Inferior parietal cortex (tissue), 1 donor: ENCODE measurements at regions not wholly inside any gene's neighbourhood (a gene's known extent, or its start where the extent isn't known, plus 50 kb on each side); places are given as distances from the start of the nearest gene placed in this dataset.
"Not testable (repeated sequence)": the region's sequence is repeated elsewhere in the genome, so short reads cannot be mapped to it uniquely, and the experiment has no call there.

ENCODE experiments used
- DNase-seq: peaks from one replicate; pipeline ENCODE4 v3.0.0-alpha.2; 2016; ENCODE audit errors: extremely low spot score

GRCh38 chr1:143905214-143906179, 66.3 kb downstream of the FAM72C start:
- DNase-seq: peak; percentile 1

GRCh38 chr1:143904622-143904979, 67.2 kb downstream of the FAM72C start:
- DNase-seq: not testable (repeated sequence)

- DNase-seq: peak; percentile 13
These were observed 67.7 kb downstream of the FAM72C start for GRCh38 chr1:143903899-143904621.

GRCh38 chr1:143896377-143896776, 75.4 kb downstream of the FAM72C start:
- DNase-seq: not testable (repeated sequence)

GRCh38 chr1:143884932-143885574, 86.7 kb downstream of the FAM72C start:
- DNase-seq: peak; percentile 9

GRCh38 chr1:143884532-143884931, 87.3 kb downstream of the FAM72C start:
- DNase-seq: not testable (repeated sequence)

GRCh38 chr1:143879757-143880536, 91.8 kb downstream of the FAM72C start:
- not testable (repeated sequence) for DNase-seq

GRCh38 chr1:143875947-143876346, 95.8 kb downstream of the FAM72C start:
- DNase-seq: not testable (repeated sequence)

GRCh38 chr1:143874625-143875024, 97.2 kb downstream of the FAM72C start:
- not testable (repeated sequence) for DNase-seq

GRCh38 chr1:143873650-143874049, 98.1 kb downstream of the FAM72C start:
- DNase-seq: not testable (repeated sequence)

GRCh38 chr1:143870388-143870787, 101.4 kb downstream of the FAM72C start:
- not testable (repeated sequence) for DNase-seq

GRCh38 chr1:143867590-143868220, 104.1 kb downstream of the FAM72C start:
- DNase-seq: not testable (repeated sequence)

- DNase-seq: not testable (repeated sequence)
These were observed 107.8 kb downstream of the FAM72C start for GRCh38 chr1:143863901-143864520.

GRCh38 chr1:143862722-143863121, 109.1 kb downstream of the FAM72C start:
- DNase-seq: not testable (repeated sequence)

- DNase-seq: not testable (repeated sequence)
These were observed 110.5 kb downstream of the FAM72C start for GRCh38 chr1:143861306-143861705.

- DNase-seq: not testable (repeated sequence)
These were observed 115.9 kb downstream of the FAM72C start for GRCh38 chr1:143855867-143856266.

GRCh38 chr1:143854069-143854468, 117.7 kb downstream of the FAM72C start:
- not testable (repeated sequence) for DNase-seq

- not testable (repeated sequence) for DNase-seq
These were observed 121.1 kb downstream of the FAM72C start for GRCh38 chr1:143850637-143851036.

- DNase-seq: not testable (repeated sequence)
These were observed 122.9 kb downstream of the FAM72C start for GRCh38 chr1:143848859-143849258.

GRCh38 chr1:143845193-143845592, 126.6 kb downstream of the FAM72C start:
- not testable (repeated sequence) for DNase-seq
